Activated T-cell treated with anti-CD3 and anti-CD28 coated beads, Interleukin-2, amount 50 U/mL, for 4 hours (primary cell): ENCODE measurements at regions not wholly inside any gene's neighbourhood (a gene's known extent, or its start where the extent isn't known, plus 50 kb on each side); places are given as distances from the start of the nearest gene placed in this dataset.

Source experiments
- ATAC-seq, 2 donors: fragments of 200-7000 bp; cut with Tn5 transposase; one replicate each; pipeline ENCODE4 v1.10.0; 2021
- DNase-seq: peaks from one replicate; pipeline ENCODE4 v3.0.0-alpha.2; 2020
- H3K27me3 Mint-ChIP-seq: one replicate; pipeline ENCODE4 v1.8.0; 2021; ENCODE audit warnings: low read depth, mixed read lengths
- H3K36me3 Mint-ChIP-seq: one replicate; pipeline ENCODE4 v1.8.0; 2022; ENCODE audit warnings: mixed read lengths; ENCODE audit not compliant: insufficient read depth
- H3K4me1 Mint-ChIP-seq: one replicate; pipeline ENCODE4 v1.8.0; 2021; ENCODE audit warnings: low read depth, mixed read lengths
- H3K4me3 Mint-ChIP-seq: one replicate; pipeline ENCODE4 v1.8.0; 2021; ENCODE audit warnings: mild to moderate bottlenecking, moderate library complexity, mixed read lengths
- H3K9me3 Mint-ChIP-seq: one replicate; pipeline ENCODE4 v1.8.0; 2021; ENCODE audit warnings: mixed read lengths

- Mint-ChIP-seq H3K4me1 (no peaks in the 10 kb centered on the region), H3K27me3 (no peaks in the 10 kb centered on the region), H3K9me3 (peaks cover under 1% of the 10 kb centered on the region), H3K4me3 (no peak overlapping the region), H3K36me3 (no peaks in the 10 kb centered on the region)
- DNase-seq (no peak), ATAC-seq (no peak)
Observed at GRCh38 chr13:34879851-34880250, 62.2 kb upstream of the NBEA start.

- no peaks in the 10 kb centered on the region for H3K27me3 Mint-ChIP-seq
- DNase-seq (no peak), ATAC-seq (no peak)
- H3K4me1 Mint-ChIP-seq, result no peaks in the 10 kb centered on the region
- H3K36me3 Mint-ChIP-seq, result no peaks in the 10 kb centered on the region
- no peak overlapping the region for H3K4me3 Mint-ChIP-seq
- peaks cover 4% of the 10 kb centered on the region for H3K9me3 Mint-ChIP-seq
Observed at GRCh38 chr13:34881494-34881893, 60.6 kb upstream of the NBEA start.

- DNase-seq (no peak), ATAC-seq (no peak)
- no peaks in the 10 kb centered on the region for H3K4me1 Mint-ChIP-seq
- no peaks in the 10 kb centered on the region for H3K36me3 Mint-ChIP-seq
- peaks cover 4% of the 10 kb centered on the region for H3K9me3 Mint-ChIP-seq
- no peak overlapping the region for H3K4me3 Mint-ChIP-seq
- no peaks in the 10 kb centered on the region for H3K27me3 Mint-ChIP-seq
Observed at GRCh38 chr13:34883396-34883795, 58.7 kb upstream of the NBEA start.

- Mint-ChIP-seq H3K9me3 (peaks cover 4% of the 10 kb centered on the region), H3K4me1 (no peaks in the 10 kb centered on the region), H3K36me3 (no peaks in the 10 kb centered on the region), H3K4me3 (no peak overlapping the region), H3K27me3 (no peaks in the 10 kb centered on the region)
- no peak for ATAC-seq
- no peak for DNase-seq
Observed at GRCh38 chr13:34884366-34884765, 57.7 kb upstream of the NBEA start.

DNA sequence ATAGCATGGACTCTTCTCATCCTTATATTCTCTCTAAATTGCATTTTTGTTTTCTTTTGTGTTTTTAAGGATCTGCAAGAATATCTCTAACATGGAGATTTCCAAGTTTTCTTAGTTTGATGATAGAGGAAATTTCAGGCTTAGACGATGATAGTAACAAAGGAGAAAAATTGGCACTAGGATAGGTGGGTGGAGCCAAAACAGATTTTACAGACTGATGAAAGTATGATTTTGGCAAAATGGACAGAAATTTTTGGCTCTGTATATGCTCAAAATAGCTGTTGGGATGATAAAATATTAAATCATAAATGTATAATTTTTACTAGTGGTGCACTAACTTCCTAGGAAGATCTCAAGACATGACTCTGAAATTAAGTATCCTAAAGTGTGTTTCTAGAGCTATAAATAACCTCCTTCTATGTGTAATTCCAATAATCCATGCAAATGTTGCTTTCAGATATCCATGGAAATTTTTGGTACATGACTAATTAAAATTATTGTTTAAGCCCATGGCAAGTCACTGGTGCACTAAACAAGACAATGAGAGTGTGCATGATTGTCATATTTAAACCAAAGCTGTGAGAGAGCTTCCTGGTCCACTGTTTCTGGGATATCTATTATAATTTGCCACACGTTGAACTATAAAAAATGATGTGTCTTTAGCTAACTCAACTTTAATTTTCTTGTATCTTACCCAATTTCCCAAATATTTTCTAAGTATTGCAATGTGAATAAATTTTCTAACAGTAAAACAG is 55.8 kb upstream of the NBEA start:
- Mint-ChIP-seq H3K4me1 (no peaks in the 10 kb centered on the region), H3K27me3 (no peaks in the 10 kb centered on the region), H3K36me3 (no peaks in the 10 kb centered on the region), H3K9me3 (peaks cover 4% of the 10 kb centered on the region), H3K4me3 (no peak overlapping the region)
- ATAC-seq (no peak), DNase-seq (no peak)

DNA sequence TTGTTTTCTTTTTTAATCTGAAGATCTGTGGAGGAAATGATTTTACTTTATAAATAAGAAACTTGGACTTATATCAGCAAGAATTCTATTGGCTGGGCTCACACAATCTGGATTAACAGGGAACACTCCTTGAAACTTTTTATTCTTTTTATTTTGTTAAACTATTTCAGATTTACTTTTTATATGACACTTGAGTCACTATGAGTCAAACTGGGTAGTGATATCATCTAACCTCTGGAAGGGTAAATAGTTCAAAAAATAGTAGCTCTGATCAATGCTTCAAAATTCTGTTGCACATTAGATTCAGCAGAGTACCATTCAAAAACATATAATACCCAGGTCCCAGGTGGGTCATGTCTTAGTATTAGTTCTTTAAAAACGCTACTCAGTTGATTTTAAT is 55.1 kb upstream of the NBEA start:
- DNase-seq (no peak), ATAC-seq (no peak)
- no peak overlapping the region for H3K4me3 Mint-ChIP-seq
- H3K9me3 Mint-ChIP-seq, result peaks cover 4% of the 10 kb centered on the region
- H3K36me3 Mint-ChIP-seq, result no peaks in the 10 kb centered on the region
- H3K4me1 Mint-ChIP-seq, result no peaks in the 10 kb centered on the region
- no peaks in the 10 kb centered on the region for H3K27me3 Mint-ChIP-seq
